Stimulated activated CD4-positive, alpha-beta T cell treated with anti-CD3 and anti-CD28 coated beads, TNF-alpha, amount 100 ng/mL, for 4 hours (primary cell): ENCODE measurements at regions not wholly inside any gene's neighbourhood (a gene's known extent, or its start where the extent isn't known, plus 50 kb on each side); places are given as distances from the start of the nearest gene placed in this dataset.

Source experiments
- DNase-seq, 3 experiments: peaks; one replicate each; pipeline ENCODE4 v3.0.0-alpha.2; 2020; ENCODE audit warnings: low read depth in 3 of 3

DNA sequence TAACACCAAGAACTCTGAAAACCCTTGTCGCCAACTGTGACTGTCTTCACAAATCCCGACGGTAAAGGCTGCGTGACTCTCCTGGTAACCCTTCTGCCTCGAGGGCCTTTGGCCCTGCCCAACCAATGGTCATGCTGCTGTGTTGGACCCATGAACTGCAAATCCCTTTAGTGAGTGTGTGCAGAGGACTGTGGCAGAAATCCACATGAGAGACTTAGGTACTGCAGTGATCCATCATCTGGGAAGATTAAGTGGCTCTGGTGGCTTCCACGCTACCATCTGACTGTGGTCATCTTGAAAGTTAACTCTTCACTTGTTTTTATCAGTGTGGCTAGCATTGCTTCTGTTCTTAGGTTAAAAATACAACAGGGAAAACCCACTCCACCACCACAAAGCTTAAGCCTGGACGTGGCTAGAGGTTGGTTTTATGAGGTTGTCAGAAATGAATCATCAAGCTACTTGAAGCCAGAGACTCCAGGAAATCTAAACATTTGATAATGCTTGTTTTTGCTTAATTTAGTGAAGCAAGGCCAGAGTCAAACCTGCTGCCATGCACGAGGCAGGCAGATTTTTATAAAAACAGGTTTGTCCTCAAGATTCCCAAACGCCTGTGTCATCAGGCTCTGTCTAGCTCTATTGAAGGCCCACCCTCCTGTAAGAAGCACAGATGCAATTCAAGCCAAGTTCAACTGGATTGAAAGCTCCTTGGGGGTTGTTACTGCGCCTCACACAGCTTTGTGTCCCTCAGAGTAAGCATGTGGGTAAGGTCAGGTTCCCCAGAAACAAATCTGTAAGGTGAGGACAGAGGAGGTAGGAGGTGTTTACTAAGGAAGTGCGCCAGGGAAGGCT lies 52.7 kb upstream of the ERCC6L2 start:
- no peak for DNase-seq

DNA sequence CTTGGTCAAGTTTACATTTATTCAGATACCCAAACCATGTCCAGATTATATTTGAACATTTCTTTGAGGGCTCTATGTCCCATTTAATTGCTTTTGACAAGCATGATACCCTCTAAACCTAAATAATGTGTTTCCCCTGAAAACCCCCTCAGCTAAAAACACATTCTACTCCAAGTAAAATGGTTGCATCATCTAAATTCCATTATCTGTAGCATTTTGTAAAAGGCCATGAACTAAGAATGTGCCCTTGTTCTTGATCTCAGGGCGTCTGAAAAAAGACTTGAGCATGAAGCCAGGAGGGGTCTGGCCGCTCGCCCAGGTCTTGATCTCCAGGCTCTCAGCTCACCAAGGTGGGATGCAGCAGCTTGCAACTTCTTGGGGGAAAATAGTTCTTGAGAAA lies 53.5 kb upstream of the ERCC6L2 start:
- no peak for DNase-seq

DNA sequence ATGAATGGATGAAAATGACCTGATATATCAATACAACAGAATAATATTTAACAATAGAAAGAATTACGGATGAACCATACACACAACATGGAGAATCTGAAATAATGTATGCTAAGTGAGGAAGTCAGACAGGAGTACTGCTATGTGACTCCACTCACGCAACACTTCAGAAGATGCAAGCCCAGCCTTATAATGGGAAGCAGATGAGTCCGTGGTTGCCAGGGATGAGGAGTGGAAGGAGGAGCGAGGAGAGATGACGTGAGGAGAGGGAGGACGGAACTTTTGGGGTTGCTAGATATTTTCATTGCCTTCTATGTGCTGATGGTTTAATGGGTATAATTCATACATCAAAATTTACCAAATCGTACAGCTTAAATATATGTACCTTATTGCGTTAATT lies 55.4 kb upstream of the ERCC6L2 start:
- no peak for DNase-seq

DNA sequence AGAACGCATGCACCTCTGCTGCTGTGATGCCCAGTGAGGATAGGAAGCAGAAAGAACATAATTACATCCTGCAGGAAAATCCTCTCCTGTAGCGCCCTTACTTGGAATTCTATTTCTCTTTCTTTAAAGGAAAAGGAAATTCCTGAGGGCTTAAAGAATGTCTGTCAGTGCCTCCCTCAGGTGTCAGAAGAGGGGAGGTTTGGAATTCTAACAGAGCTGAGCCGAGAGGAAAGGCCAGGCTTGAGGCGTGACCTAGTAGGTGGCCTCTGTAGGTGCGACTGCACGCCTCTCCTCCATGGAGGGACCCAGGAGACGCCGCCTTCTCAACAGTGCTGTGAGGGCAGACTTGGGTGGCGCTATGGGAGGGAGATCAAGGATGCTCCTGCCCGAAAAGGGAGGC lies 55.9 kb upstream of the ERCC6L2 start:
- no peak for DNase-seq

- DNase-seq, result no peak
Measured at GRCh38 chr9:95817205-95817604, 58.3 kb upstream of the ERCC6L2 start.

DNA sequence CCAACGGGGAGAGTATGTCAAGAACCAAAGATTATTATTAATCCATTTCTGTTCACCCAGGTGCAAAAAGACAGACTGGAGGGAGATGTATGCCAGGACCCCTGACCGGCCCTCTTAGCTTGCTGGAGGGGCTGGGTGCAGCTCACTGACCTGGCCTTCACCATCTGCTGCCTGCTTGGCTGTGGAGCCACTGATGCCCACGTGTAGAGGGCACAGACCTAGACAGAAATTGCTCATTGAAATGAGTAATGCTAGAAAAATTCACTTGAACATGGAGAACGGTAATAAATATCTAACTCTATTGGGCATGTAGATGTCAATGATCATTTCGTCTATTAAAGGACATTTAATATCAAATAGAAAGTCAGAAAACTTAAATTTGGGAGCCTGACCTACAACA lies 58.8 kb upstream of the ERCC6L2 start:
- no peak for DNase-seq

- no peak for DNase-seq
Measured at GRCh38 chr9:95815961-95816360, 59.5 kb upstream of the ERCC6L2 start.

DNA sequence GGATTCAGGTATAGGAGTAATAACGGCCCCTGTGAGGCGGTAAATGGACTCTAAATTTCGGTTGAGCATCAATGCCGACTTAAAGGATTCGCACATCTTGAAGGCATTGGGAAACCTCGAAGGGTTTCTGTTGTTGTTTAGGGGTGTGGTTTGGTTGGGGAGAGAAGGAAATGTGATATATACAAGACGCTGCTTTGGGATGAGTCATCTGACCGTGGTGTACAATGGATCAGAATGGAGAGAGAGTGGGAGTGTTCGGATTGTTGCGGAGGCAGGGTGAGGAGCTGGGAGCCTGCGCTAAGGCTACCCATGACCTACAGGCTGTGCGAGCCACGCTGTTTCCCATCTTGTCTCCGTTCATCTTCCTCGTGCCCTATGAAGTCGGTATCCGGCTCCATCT lies 60.4 kb upstream of the ERCC6L2 start:
- DNase-seq, result no peak

DNA sequence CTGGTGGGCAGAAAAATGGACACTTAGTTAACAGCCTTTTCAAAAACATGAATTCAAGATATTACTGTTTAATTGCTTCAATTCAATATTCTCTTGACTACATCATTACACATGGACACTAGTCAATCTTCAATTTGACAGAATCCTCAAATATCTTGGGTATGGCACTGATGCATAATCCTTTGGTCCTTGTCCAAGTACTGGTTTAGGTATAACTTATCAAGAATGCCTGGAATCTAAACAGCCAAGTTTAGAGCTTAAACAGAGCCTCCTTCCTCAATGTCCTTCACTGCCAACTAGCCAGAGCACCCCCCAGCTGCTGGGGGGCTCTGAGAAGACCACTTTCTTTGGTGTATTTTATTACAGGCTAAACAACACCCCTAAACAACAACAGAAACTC lies 61.6 kb upstream of the ERCC6L2 start:
- no peak for DNase-seq

- DNase-seq, result no peak
Measured at GRCh38 chr9:95810814-95811213, 64.7 kb upstream of the ERCC6L2 start.

GRCh38 chr9:95810133-95810532 lies 65.4 kb upstream of the ERCC6L2 start:
- no peak for DNase-seq

GRCh38 chr9:95809686-95810085 lies 65.8 kb upstream of the ERCC6L2 start:
- no peak for DNase-seq

GRCh38 chr9:95808011-95808410 lies 67.5 kb upstream of the ERCC6L2 start:
- DNase-seq, result no peak

DNA sequence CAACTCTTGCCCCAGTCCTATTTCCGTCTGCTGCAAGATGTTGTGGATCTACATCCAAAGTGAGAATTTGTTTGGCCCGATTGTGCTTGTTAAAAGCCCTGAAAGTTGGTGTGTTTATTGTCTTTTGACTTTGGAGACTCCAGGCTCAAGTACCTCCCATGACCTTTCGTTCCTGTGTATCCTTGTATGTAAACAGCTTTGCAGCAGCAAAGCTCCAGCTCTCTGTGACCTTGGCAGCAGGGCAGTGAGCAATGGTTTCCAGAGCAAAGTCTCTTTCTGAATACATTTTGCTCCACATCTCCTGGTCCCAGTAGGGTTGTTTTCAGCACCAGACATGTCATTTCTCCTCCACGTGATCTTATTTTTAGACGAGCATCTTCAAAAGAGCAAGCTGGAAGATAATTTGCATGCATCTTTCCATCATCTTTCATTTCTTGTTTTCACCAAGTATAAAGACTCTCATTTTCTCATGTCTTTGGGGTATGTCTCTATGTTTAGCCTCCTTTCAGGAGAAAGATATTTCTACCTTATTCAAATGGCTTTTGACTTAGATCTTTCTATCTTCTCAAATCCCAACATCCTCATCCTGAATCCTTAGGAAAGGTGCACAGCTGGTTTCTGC lies 68.1 kb upstream of the ERCC6L2 start:
- no peak for DNase-seq

- no peak for DNase-seq
Measured at GRCh38 chr9:95803197-95803596, 72.3 kb upstream of the ERCC6L2 start.

GRCh38 chr9:95801797-95802196 lies 73.7 kb upstream of the ERCC6L2 start:
- no peak for DNase-seq

- DNase-seq, result no peak
Measured at GRCh38 chr9:95796029-95796428, 79.5 kb upstream of the ERCC6L2 start.

DNA sequence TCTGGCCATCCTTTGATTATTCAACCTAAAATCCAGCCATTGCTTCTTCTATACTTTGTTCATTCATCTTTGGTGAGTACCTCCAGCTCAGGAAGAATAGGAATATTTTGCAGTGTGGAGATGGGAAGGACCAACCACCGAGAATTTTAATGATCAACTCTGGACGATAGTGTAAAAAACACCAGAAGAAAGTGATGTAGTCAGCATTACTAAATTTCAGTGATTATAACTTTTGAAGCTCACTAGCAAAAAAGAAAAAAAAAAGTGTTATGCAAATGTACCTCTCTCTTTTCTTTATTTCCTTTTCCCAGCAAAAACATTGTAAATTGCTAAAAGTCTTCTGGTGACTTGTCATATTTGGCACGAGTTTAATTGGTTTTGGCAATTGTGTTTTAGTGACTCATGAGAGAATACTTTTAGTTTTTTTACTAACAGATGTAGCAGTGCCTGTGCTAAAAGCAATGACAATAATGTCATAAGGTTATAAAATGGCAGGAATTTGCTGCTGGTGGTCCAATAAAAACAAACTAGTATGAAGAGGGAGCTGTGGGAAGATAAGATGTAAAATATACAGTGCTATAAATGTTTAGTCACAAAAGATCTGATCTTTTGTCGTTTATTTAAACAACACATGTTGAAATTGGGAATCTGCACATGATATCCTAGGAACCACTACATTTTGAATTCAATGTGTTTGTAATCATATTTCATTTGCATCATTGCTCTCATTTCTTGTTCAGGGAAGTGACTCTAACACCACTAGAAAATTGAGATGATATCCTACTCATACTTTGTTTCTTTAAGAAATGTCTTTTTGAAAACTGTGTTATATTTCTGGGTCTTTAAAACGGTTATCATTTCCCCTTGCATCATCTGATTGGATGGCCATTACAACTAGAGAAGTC lies 81.3 kb upstream of the ERCC6L2 start:
- DNase-seq, result no peak

DNA sequence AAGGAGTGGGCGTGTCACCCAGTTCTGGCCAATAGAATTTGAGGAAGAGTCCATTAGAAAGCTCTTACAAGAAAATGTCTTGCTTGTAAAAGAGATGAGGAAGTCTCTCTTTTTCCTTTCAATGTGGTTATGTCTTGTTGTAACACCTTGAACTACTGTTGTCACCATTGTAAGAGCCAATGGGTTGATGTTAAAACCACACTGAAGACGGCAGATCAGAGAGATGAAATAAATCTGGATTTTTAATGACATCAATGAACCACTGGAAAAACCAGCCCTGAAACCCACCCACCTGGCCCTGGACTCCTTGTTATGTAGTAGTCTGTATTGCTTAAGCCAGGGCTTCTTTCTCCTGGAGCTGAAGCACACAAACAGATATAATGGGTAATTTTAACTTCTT lies 83.8 kb upstream of the ERCC6L2 start:
- no peak for DNase-seq

- DNase-seq, result no peak
Measured at GRCh38 chr9:95791286-95791685, 84.2 kb upstream of the ERCC6L2 start.

GRCh38 chr9:95788521-95788991 lies 86.9 kb upstream of the ERCC6L2 start:
- DNase-seq, result no peak

DNA sequence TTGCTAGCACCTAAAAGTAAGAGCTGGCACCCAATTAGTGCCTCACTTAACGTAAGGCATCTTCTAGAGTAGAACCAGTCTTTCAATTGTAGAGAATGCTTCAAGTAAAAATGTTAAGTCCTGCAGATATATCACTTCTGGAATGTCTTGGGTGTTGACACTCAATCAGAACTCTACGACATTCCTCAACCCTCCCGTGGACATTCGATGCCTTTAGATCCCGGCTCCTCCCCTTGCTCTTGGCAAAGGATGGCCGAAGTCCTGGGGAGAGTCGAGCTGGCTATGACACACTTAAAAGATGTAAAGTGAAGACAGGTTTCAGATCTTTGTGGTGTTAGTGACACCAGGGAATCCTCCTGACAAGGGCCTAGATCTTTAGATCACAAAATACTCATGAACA lies 87.5 kb upstream of the ERCC6L2 start:
- no peak for DNase-seq
